HFFc6 (cell line): ENCODE measurements at regions not wholly inside any gene's neighbourhood (a gene's known extent, or its start where the extent isn't known, plus 50 kb on each side); places are given as distances from the start of the nearest gene placed in this dataset.

Experiments
- DNase-seq: peaks from one replicate; pipeline ENCODE4 v3.0.0-alpha.2; 2018
- H3K27ac Mint-ChIP-seq: 2 replicates; pipeline ENCODE4 v1.8.0; 2020; ENCODE audit warnings: mild to moderate bottlenecking, mixed read lengths
- H3K27me3 Mint-ChIP-seq: 2 replicates; pipeline ENCODE4 v1.8.0; 2021; ENCODE audit warnings: mild to moderate bottlenecking, moderate library complexity, mixed read lengths; ENCODE audit not compliant: insufficient read depth
- H3K36me3 Mint-ChIP-seq: 2 replicates; pipeline ENCODE4 v1.8.0; 2021; ENCODE audit warnings: low read depth, mixed read lengths
- H3K4me1 Mint-ChIP-seq: 2 replicates; pipeline ENCODE4 v1.8.0; 2020; ENCODE audit warnings: low read depth, mixed read lengths
- H3K4me3 Mint-ChIP-seq: 2 replicates; pipeline ENCODE4 v1.8.0; 2020; ENCODE audit warnings: mild to moderate bottlenecking, moderate library complexity, mixed read lengths
- H3K9me3 Mint-ChIP-seq: 2 replicates; pipeline ENCODE4 v1.8.0; 2020; ENCODE audit warnings: mild to moderate bottlenecking, mixed read lengths
- TF ChIP-seq, protein P1 (sequence below): fragments of 200-600 bp; sonication (generic); IDR thresholded peaks from 2 replicates; pipeline ENCODE4 v1.5.0; 2021; ENCODE audit warnings: antibody characterized with exemption, mild to moderate bottlenecking

DNA sequence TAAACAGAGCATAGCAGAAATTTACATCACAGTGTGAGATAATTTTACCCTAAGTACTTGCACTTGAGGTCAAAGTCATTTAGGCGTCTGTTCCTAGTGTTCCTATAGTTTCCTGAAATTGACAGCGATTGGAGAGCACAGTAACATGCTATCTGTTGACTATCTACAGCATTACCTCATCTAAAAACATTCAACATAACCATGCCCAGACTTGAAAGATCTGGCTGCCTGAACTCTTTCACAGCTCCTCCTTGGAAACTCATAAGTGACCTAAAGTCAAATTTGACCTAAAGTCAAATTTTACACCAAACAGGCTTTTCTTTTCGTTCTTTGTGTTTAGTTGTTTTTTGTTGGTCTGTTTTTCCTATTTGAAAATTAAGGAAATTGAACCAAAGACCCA, 233.8 kb upstream of the UBASH3B start:
- H3K36me3 Mint-ChIP-seq, result no peaks in the 10 kb centered on the region
- no peak for DNase-seq
- H3K4me3 Mint-ChIP-seq, result peak overlapping the region; percentile 65; the same call in 1 of the 2 replicates
- no peaks in the 10 kb centered on the region for H3K9me3 Mint-ChIP-seq
- H3K27ac Mint-ChIP-seq, result no peak overlapping the region
- H3K4me1 Mint-ChIP-seq, result peaks cover 17% of the 10 kb centered on the region
- TF ChIP-seq, protein P1, sequence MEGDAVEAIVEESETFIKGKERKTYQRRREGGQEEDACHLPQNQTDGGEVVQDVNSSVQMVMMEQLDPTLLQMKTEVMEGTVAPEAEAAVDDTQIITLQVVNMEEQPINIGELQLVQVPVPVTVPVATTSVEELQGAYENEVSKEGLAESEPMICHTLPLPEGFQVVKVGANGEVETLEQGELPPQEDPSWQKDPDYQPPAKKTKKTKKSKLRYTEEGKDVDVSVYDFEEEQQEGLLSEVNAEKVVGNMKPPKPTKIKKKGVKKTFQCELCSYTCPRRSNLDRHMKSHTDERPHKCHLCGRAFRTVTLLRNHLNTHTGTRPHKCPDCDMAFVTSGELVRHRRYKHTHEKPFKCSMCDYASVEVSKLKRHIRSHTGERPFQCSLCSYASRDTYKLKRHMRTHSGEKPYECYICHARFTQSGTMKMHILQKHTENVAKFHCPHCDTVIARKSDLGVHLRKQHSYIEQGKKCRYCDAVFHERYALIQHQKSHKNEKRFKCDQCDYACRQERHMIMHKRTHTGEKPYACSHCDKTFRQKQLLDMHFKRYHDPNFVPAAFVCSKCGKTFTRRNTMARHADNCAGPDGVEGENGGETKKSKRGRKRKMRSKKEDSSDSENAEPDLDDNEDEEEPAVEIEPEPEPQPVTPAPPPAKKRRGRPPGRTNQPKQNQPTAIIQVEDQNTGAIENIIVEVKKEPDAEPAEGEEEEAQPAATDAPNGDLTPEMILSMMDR, result no peak
- peaks cover 26% of the 10 kb centered on the region for H3K27me3 Mint-ChIP-seq

DNA sequence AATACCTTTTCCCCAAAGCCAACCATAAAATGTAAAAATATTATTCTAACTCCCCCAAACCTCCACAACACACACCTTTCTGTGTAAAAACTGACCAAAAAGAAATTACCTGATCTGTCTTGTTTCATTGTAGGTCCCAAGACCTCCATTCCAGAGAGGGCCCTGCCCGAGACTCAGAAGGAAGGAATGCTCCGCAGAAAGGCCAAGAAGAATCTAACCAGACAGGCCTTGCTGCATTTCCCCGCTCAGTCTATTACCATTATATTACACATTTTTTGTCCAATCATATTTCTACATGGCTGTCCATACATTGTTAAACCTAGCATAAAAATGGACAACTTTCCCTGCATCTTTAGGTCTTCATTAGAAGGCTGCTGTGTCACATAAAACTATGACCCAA, 237.5 kb upstream of the UBASH3B start:
- Mint-ChIP-seq H3K4me1 (peaks cover 13% of the 10 kb centered on the region), H3K4me3 (no peak overlapping the region), H3K36me3 (no peaks in the 10 kb centered on the region; the same call in 1 of the 2 replicates), H3K27ac (no peak overlapping the region), H3K27me3 (peaks cover 28% of the 10 kb centered on the region), H3K9me3 (no peaks in the 10 kb centered on the region; the same call in 1 of the 2 replicates)
- DNase-seq, result no peak
- TF ChIP-seq, protein P1, result no peak

DNA sequence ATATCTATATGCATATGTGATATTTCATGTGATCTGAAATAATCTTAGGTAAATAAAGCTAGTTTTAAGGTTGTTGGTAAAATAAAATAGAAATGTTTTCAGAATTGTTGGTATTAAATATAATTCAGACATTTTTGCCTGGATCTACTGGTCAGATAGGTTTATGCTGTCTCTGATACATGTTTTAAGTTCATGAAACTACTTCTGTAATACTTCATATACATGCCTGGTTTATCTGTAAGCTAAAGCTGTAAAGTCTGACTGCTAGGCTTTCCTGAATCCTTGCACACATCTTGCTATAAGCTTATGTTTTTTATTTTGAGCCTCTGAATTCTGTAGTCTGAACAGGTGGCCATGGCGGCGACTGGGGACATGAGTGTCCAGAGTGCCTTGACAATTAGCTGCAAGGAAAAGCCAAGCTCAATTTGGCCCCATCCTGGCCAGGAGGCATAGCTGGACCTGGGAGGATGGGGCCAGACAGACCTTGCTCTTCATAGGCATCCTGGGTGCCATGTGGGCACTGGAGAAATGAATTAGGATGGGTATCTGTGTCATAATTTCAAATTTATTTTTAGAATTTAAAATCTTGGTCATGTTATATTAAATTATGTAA, 241.0 kb upstream of the UBASH3B start:
- no peaks in the 10 kb centered on the region; the same call in 1 of the 2 replicates for H3K36me3 Mint-ChIP-seq
- DNase-seq, result no peak
- no peak overlapping the region for H3K27ac Mint-ChIP-seq
- no peaks in the 10 kb centered on the region for H3K4me1 Mint-ChIP-seq
- no peak overlapping the region for H3K4me3 Mint-ChIP-seq
- TF ChIP-seq, protein P1, result no peak
- no peaks in the 10 kb centered on the region; the same call in 1 of the 2 replicates for H3K9me3 Mint-ChIP-seq
- H3K27me3 Mint-ChIP-seq, result peaks cover 34% of the 10 kb centered on the region

DNA sequence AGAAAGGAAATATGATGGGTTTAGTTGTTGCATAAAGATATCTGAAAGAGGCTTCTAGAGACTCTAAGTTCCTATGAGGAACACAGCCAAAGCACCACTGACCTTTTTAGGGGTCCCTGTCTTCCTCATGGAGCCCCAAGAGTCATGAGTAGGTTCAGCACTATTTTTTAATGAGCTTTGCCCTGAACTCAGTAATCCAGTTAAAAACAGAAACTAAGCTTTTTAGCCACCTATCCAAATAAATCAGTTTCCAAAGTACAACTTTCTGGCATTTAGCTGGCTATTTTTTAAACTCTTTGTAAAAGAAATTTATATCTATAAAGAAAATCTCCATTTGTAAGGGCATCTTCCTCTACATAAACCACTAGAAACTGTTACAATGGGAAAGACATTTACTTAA, 241.8 kb upstream of the UBASH3B start:
- TF ChIP-seq, protein P1, result no peak
- Mint-ChIP-seq H3K4me3 (no peak overlapping the region), H3K27me3 (peaks cover 33% of the 10 kb centered on the region), H3K9me3 (no peaks in the 10 kb centered on the region; the same call in 1 of the 2 replicates), H3K4me1 (no peaks in the 10 kb centered on the region), H3K36me3 (no peaks in the 10 kb centered on the region; the same call in 1 of the 2 replicates), H3K27ac (no peak overlapping the region)
- no peak for DNase-seq

DNA sequence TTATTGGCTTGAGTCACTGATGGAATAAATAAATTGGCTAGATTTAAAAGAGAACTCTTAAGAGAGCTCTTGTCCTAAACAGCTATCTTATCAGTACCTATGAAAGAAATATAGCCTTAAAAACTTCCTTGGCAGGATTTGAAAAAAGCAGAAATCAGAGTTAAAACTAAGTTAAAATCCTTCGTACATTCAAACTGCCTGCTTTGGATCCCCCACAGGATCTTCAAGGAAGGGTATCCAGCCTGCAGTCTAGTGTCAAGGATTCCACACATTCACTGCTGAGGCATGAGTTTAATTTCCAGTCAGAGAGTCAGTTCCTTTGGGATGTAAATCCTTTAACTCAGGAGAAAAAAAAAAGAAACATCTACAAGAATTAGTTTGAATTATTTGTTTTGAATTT, 242.9 kb upstream of the UBASH3B start:
- no peak for DNase-seq
- Mint-ChIP-seq H3K4me3 (no peak overlapping the region), H3K27ac (no peak overlapping the region), H3K4me1 (no peaks in the 10 kb centered on the region), H3K36me3 (no peaks in the 10 kb centered on the region; the same call in 1 of the 2 replicates), H3K9me3 (no peaks in the 10 kb centered on the region; the same call in 1 of the 2 replicates), H3K27me3 (peaks cover 25% of the 10 kb centered on the region)
- TF ChIP-seq, protein P1, result no peak
